ENCODE measurements at regions not wholly inside any gene's neighbourhood (a gene's known extent, or its start where the extent isn't known, plus 50 kb on each side); places are given as distances from the start of the nearest gene placed in this dataset.

- ATAC-seq (ENCODE audit: low read depth) (no peak), DNase-seq (no peak)
- H3K27me3 ChIP-seq (replicated peaks in 1 of 4; ENCODE audit: control extremely low read depth in 1 of 4, control insufficient read depth in 3 of 4, insufficient read depth in 4 of 4, low read length in 3 of 4), result no peaks in the 10 kb centered on the region
- no peaks in the 10 kb centered on the region for H3K27me3 Mint-ChIP-seq
- H3K4me1 Mint-ChIP-seq, result no peaks in the 10 kb centered on the region
- H3K4me1 ChIP-seq (ENCODE audit: control insufficient read depth in 2 of 2, insufficient read depth in 2 of 2, low read length in 2 of 2), result no peaks in the 10 kb centered on the region
- H3K79me2 ChIP-seq (ENCODE audit: control insufficient read depth, insufficient read depth, low read length), result no peaks in the 10 kb centered on the region
- no peak overlapping the region for H3K4me3 Mint-ChIP-seq
- no peak overlapping the region for H3K4me2 ChIP-seq (replicated peaks; ENCODE audit: low read depth, low read length, poor library complexity, severe bottlenecking)
- TF ChIP-seq EZH2 (IDR thresholded peaks at IDR 0.05; ENCODE audit: borderline replicate concordance, insufficient read depth, low read depth, low read length, poor library complexity, severe bottlenecking) (no peak), CTCF (IDR thresholded peaks at IDR 0.05) (no peak)
- ChIA-PET POLR2A (no interaction called here), CTCF (no interaction called here)
- peaks cover 8% of the 10 kb centered on the region for H3K9me3 Mint-ChIP-seq (ENCODE audit: insufficient read depth)
- H3K27ac Mint-ChIP-seq, result no peak overlapping the region
- H3K9ac ChIP-seq (ENCODE audit: low read length), result no peak overlapping the region
- no peaks in the 10 kb centered on the region for H3K9me3 ChIP-seq (ENCODE audit: control extremely low read depth in 1 of 3, control insufficient read depth in 2 of 3, insufficient read depth in 1 of 3, low read length in 2 of 3)
- no peaks in the 10 kb centered on the region for H3K36me3 ChIP-seq (replicated peaks in 1 of 2; ENCODE audit: control extremely low read depth in 1 of 2, control insufficient read depth in 1 of 2, extremely low read depth in 1 of 2, insufficient read depth in 2 of 2, low read length in 1 of 2)
- H2AFZ ChIP-seq (ENCODE audit: insufficient read depth, low read depth, low read length, poor library complexity, severe bottlenecking), result no peak overlapping the region
- no peak overlapping the region for H3K27ac ChIP-seq (ENCODE audit: low read length in 2 of 2)
- WGBS (ENCODE audit: insufficient coverage), result 87% methylated on average over 3 of the region's 5 CpGs
- H4K20me1 ChIP-seq (ENCODE audit: control insufficient read depth, insufficient read depth, low read length, poor library complexity, severe bottlenecking), result no peaks in the 10 kb centered on the region
- intact Hi-C loops (cut with micrococcal nuclease), result no loop called here
- H3K4me3 ChIP-seq (ENCODE audit: control extremely low read depth in 1 of 5, extremely low read depth in 1 of 5, insufficient read depth in 1 of 5, low read depth in 2 of 5, low read length in 4 of 5), result no peak overlapping the region
Observed at GRCh38 chr12:19852100-19852855, 413.0 kb downstream of the AEBP2 start.

GRCh38 chr12:19855851-19856250, 416.6 kb downstream of the AEBP2 start:
- Histone ChIP-seq H3K36me3 (replicated peaks in 1 of 2; ENCODE audit: control extremely low read depth in 1 of 2, control insufficient read depth in 1 of 2, extremely low read depth in 1 of 2, insufficient read depth in 2 of 2, low read length in 1 of 2) (no peaks in the 10 kb centered on the region), H3K79me2 (ENCODE audit: control insufficient read depth, insufficient read depth, low read length) (no peaks in the 10 kb centered on the region), H3K27ac (ENCODE audit: low read length in 2 of 2) (no peak overlapping the region), H3K27me3 (replicated peaks in 1 of 4; ENCODE audit: control extremely low read depth in 1 of 4, control insufficient read depth in 3 of 4, insufficient read depth in 4 of 4, low read length in 3 of 4) (no peaks in the 10 kb centered on the region), H4K20me1 (ENCODE audit: control insufficient read depth, insufficient read depth, low read length, poor library complexity, severe bottlenecking) (no peaks in the 10 kb centered on the region), H3K4me2 (replicated peaks; ENCODE audit: low read depth, low read length, poor library complexity, severe bottlenecking) (no peak overlapping the region), H3K4me1 (ENCODE audit: control insufficient read depth in 2 of 2, insufficient read depth in 2 of 2, low read length in 2 of 2) (no peaks in the 10 kb centered on the region), H3K4me3 (ENCODE audit: control extremely low read depth in 1 of 5, extremely low read depth in 1 of 5, insufficient read depth in 1 of 5, low read depth in 2 of 5, low read length in 4 of 5) (no peak overlapping the region), H3K9me3 (ENCODE audit: control extremely low read depth in 1 of 3, control insufficient read depth in 2 of 3, insufficient read depth in 1 of 3, low read length in 2 of 3) (no peaks in the 10 kb centered on the region), H2AFZ (ENCODE audit: insufficient read depth, low read depth, low read length, poor library complexity, severe bottlenecking) (no peak overlapping the region), H3K9ac (ENCODE audit: low read length) (no peak overlapping the region)
- ATAC-seq (ENCODE audit: low read depth), result no peak
- ChIA-PET POLR2A (no interaction called here), CTCF (no interaction called here)
- Mint-ChIP-seq H3K4me3 (no peak overlapping the region), H3K9me3 (ENCODE audit: insufficient read depth) (peaks cover 5% of the 10 kb centered on the region), H3K27me3 (no peaks in the 10 kb centered on the region), H3K27ac (no peak overlapping the region), H3K4me1 (no peaks in the 10 kb centered on the region)
- TF ChIP-seq CTCF (IDR thresholded peaks at IDR 0.05) (no peak), EZH2 (IDR thresholded peaks at IDR 0.05; ENCODE audit: borderline replicate concordance, insufficient read depth, low read depth, low read length, poor library complexity, severe bottlenecking) (no peak)
- DNase-seq, result no peak
- intact Hi-C loops (cut with micrococcal nuclease), result no loop called here
- 41% methylated on average over 4 of the region's 4 CpGs for WGBS (ENCODE audit: insufficient coverage)

Measured in B cell (primary cell).